ENCODE measurements at regions not wholly inside any gene's neighbourhood (a gene's known extent, or its start where the extent isn't known, plus 50 kb on each side); places are given as distances from the start of the nearest gene placed in this dataset.

- DNase-seq: no peak
These were observed 597.1 kb upstream of the PRMT6 start for GRCh38 chr1:106459418-106459817.

GRCh38 chr1:106465666-106466065 lies 590.8 kb upstream of the PRMT6 start:
- DNase-seq: no peak

DNA sequence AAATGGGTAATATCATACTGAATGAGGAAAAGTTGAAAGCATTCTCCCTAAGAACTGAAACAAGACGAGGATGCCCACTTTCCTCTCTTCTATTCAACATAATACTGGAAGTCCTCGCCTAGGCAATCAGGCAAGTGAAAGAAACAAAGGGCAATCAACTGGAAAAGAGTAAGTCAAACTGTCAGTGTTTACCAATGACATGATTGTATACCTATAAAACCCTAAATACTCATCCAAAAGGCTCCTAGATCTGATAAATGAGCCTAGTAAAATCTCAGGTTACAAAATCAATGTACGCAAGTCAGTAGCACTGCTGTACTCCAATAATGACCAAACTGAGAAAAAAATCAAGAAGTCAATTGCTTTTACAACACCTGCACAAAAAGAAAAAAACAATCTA lies 575.8 kb upstream of the PRMT6 start:
- no peak for DNase-seq

DNA sequence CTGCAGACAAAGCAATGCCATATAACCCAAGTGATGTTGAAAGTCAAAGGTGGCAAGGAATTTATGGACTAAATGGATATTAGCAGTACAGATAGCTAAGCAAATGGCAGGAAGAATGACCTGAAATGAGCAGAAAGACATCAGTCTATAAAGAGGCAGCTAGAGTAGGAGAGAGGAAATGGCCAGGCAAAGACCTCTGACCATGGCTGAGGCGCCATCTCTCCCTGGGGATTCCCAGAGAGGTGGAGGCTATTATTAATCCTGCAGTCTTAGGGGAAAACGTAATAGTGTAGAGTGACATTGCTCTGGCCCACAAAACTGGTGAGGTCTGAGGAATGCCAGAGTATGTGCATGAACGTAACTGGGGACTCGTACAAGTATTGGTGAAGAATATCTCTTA lies 563.6 kb upstream of the PRMT6 start:
- no peak for DNase-seq

GRCh38 chr1:106494646-106495045 lies 561.8 kb upstream of the PRMT6 start:
- DNase-seq: no peak

DNA sequence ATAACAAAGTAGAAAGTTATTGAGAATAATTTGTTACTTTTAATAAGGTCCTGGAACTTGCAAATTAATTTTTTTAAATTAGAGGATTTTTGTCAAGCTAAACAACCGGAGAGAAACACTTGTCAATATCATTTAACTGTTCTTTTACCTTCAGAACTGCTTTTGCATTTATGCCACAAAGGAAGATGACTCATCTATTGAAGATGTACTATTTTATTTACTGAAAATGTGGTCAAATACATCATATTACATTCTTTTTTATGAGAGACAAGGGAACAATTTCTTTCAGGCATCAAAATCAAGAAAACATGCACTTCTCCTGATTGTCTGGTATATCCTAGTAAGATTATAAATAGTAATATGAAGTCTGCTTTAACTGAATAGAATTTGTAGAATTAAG lies 558.2 kb upstream of the PRMT6 start:
- DNase-seq: no peak

GRCh38 chr1:106502659-106503058 lies 553.8 kb upstream of the PRMT6 start:
- no peak for DNase-seq

GRCh38 chr1:106515375-106515774 lies 541.1 kb upstream of the PRMT6 start:
- DNase-seq: no peak

- DNase-seq: no peak
These were observed 539.2 kb upstream of the PRMT6 start for GRCh38 chr1:106517224-106517623.

GRCh38 chr1:106523497-106523896 lies 533.0 kb upstream of the PRMT6 start:
- DNase-seq: no peak

DNA sequence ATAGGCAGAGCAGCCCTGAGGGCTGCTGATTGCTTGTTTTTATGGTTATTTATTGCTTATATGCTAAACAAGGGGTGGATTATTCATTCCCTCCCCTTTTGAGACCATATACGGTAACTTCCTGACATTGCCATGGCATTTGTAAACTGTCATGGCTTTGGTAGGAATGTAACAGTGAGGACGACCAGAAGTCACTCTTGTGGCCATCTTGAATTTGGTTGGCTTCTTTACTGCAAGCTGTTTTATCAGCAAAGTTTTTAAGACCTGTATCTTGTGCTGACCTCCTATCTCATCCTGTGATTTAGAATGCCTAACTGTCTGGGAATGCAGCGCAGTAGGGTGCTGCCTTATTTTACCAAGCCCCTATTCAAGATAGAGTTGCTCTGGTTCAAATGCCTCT lies 531.8 kb upstream of the PRMT6 start:
- no peak for DNase-seq

GRCh38 chr1:106526650-106527049 lies 529.8 kb upstream of the PRMT6 start:
- DNase-seq: no peak

DNA sequence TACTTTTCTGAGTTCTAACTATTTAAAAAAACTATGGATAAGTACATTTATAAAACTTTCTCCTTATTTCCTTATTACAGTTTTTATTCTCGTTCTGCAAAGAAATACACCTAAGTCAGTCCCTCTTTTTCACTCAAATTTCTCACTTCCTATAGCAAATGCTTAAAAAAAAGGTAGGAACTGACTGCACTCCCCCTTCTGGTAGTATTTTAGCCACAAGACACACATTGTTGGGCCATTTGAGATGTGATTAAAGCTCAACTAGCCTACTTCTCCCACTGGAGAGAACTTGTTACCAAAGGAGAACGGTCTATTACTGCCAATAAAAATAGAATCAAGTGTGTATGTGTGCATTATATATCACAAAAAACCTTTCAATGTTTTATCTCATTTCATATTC lies 521.9 kb upstream of the PRMT6 start:
- DNase-seq: no peak

- no peak for DNase-seq
These were observed 519.7 kb upstream of the PRMT6 start for GRCh38 chr1:106536741-106537140.

- no peak for DNase-seq
These were observed 507.7 kb upstream of the PRMT6 start for GRCh38 chr1:106548726-106549125.

- DNase-seq: no peak
These were observed 502.2 kb upstream of the PRMT6 start for GRCh38 chr1:106554294-106554693.

- no peak for DNase-seq
These were observed 500.9 kb upstream of the PRMT6 start for GRCh38 chr1:106555571-106555970.

GRCh38 chr1:106564192-106564591 lies 492.3 kb upstream of the PRMT6 start:
- DNase-seq: no peak

DNA sequence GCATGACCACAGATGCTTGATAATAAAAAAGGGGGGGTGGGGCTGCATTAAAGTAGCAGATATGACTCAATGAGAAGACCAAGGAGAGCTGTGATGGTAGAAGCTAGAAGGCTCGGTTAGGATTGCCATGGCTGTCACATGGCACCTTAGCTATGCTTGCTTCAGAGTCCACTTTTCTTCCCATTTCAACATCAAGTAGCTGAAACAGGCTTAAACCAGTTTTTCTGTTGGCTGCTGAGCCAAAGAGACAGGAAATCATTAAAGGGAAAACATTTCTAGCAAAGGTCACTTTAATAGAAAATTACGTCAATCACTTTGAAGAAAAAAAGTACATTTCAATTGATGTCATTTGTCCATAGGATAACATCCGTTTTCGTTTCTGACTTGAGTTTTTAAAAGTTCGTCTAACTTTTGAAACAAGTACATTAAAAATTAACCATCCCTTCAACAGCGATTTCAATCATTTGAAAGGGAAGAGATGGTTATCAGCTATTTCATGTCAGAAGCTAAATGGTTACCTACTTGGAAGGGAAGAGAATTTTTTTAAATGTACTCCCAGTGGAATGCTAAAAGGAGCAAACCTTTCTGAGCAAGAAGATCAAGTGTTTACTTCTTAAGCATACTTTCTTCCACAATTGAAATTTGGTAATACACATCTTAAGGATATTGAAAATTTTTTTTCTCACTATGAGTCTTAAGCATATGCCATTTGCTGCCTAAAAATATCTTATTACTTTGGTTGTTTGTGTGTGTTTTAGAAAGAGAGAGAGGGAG lies 488.1 kb upstream of the PRMT6 start:
- no peak for DNase-seq

DNA sequence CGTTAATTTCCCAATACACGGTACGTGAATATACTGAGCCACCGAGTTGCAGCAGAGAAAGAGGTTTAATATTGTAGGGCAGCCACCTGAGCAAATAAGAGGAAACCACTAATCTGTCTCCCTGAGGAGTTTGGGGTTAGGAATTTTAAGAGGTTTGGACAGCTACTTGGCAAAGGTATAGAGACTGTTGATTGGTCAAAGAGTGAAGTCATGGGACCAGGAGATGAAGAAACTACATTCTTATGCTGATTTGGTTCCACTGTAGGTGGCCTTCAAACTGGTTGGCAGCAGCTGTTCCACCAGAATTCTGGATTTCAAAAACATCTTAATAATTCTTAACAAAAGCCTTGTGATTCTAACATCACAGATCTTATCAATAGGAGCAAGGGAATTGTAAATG lies 485.4 kb upstream of the PRMT6 start:
- no peak for DNase-seq

DNA sequence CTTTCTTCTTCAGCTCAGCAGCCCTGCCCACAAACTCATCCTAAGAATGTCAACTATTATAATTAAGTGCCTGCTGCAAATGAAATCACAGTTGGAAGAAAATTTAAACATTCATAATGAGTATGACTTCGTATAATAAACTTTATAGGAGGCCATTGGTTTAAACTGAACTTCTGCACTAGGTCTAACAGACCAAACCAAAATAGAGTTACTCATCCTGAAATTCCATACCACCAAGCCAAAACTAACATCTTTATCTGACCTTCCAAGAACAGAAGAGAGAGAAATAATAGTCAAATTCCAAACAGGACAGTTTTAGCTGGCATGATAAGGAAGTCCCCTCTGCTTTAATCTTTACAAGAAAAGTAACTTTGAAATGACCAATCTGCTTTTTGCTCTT lies 472.4 kb upstream of the PRMT6 start:
- no peak for DNase-seq

DNA sequence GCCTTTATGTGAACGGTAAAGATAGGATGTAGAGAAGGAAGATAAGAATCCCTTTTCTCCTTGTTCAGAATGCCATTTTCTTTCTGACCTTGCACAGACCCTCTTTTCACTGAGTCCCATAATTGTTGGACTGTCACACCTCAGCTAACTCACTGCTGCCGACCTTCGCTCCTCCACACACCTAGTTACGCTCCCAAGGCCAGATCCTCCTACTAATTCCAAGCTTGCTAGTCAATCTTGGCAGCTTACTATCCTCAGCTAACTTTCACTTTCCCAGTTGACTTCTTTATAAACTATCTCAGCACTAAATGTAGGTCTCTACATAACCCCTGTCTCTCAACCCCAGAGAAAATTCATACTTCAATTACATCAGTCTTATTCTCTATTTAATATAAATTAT lies 471.8 kb upstream of the PRMT6 start:
- DNase-seq: no peak

GRCh38 chr1:106600626-106601025 lies 455.8 kb upstream of the PRMT6 start:
- DNase-seq: no peak

DNA sequence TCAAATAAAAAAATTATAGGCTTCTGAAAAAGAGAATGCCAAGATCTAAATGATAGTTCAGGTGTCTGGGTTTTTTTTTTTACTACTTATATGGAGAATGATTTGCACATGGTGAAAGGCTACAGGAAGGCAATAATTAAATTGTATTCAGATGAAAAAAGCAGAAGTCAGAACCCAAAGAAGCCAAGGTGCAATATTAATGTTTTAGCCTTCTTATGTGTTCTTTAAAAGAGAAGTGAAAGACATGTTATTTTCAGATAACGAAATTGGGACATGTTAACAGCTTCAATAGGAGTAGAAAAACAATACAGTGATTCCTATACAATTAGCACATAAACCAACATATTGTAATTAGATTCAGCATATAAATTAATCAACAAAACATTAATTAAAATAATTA lies 452.9 kb upstream of the PRMT6 start:
- no peak for DNase-seq

DNA sequence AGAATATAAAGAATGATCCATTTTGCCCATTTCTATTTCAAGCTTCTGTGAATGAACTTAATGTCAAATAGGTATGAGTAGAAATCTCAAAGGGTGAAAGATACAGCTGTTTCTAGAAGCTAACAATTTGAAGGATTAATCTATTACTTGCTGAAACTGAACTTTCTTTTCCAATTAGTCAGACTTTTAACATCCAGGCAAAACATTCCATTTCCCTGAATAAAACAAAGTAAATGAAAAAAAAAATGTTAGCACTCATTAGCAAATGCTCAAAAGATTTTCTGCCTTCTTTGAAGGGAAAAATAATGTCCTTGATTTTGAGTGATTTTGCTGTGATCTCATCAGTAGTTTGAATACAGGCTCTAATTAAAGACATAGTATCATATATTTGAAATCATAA lies 447.6 kb upstream of the PRMT6 start:
- no peak for DNase-seq
